ENCODE measurements at regions not wholly inside any gene's neighbourhood (a gene's known extent, or its start where the extent isn't known, plus 50 kb on each side); places are given as distances from the start of the nearest gene placed in this dataset.

GRCh38 chr18:44047585-44047984 lies 633.1 kb upstream of the SETBP1 start:
- Histone ChIP-seq H3K27me3 (ENCODE audit: low read length) (no peaks in the 10 kb centered on the region), H3K9me2 (replicated peaks; ENCODE audit: insufficient read depth, low read length) (no peaks in the 10 kb centered on the region), H3K9ac (ENCODE audit: low read length) (no peak overlapping the region), H3K4me2 (ENCODE audit: low read depth, low read length, poor library complexity, severe bottlenecking) (no peak overlapping the region), H3K9me3 (ENCODE audit: insufficient read depth, low read length) (no peaks in the 10 kb centered on the region), H3K79me2 (ENCODE audit: insufficient read depth, low read length) (no peaks in the 10 kb centered on the region), H4K20me1 (ENCODE audit: low read depth, low read length) (no peaks in the 10 kb centered on the region), H3K36me3 (ENCODE audit: low read length) (no peaks in the 10 kb centered on the region), H3K4me3 (ENCODE audit: insufficient read depth, low read length, poor library complexity, severe bottlenecking) (no peak overlapping the region), H3F3A (ENCODE audit: insufficient read depth) (no peaks in the 10 kb centered on the region), H3K27ac (ENCODE audit: low read depth, low read length) (no peak overlapping the region), H2AFZ (ENCODE audit: low read depth, low read length, severe bottlenecking) (no peak overlapping the region)
- TF ChIP-seq EZH2phosphoT487 (conservative IDR thresholded peaks at IDR 0.05; ENCODE audit: low read length), result no peak
- TF ChIP-seq CTCF (IDR thresholded peaks at IDR 0.05; ENCODE audit: insufficient read depth, low read length, poor library complexity, severe bottlenecking), result no peak

- Histone ChIP-seq H3K9me2 (replicated peaks; ENCODE audit: insufficient read depth, low read length) (no peaks in the 10 kb centered on the region), H3K4me3 (ENCODE audit: insufficient read depth, low read length, poor library complexity, severe bottlenecking) (no peak overlapping the region), H3K79me2 (ENCODE audit: insufficient read depth, low read length) (no peaks in the 10 kb centered on the region), H2AFZ (ENCODE audit: low read depth, low read length, severe bottlenecking) (no peak overlapping the region), H3K4me2 (ENCODE audit: low read depth, low read length, poor library complexity, severe bottlenecking) (no peak overlapping the region), H3K9ac (ENCODE audit: low read length) (no peak overlapping the region), H3K27ac (ENCODE audit: low read depth, low read length) (no peak overlapping the region), H3K27me3 (ENCODE audit: low read length) (no peaks in the 10 kb centered on the region), H3K36me3 (ENCODE audit: low read length) (no peaks in the 10 kb centered on the region), H3F3A (ENCODE audit: insufficient read depth) (no peaks in the 10 kb centered on the region), H4K20me1 (ENCODE audit: low read depth, low read length) (no peaks in the 10 kb centered on the region), H3K9me3 (ENCODE audit: insufficient read depth, low read length) (no peaks in the 10 kb centered on the region)
- TF ChIP-seq CTCF (IDR thresholded peaks at IDR 0.05; ENCODE audit: insufficient read depth, low read length, poor library complexity, severe bottlenecking), result no peak
- TF ChIP-seq EZH2phosphoT487 (conservative IDR thresholded peaks at IDR 0.05; ENCODE audit: low read length), result no peak
Observed at GRCh38 chr18:44048435-44048834, 632.3 kb upstream of the SETBP1 start.

- Histone ChIP-seq H3F3A (ENCODE audit: insufficient read depth) (no peaks in the 10 kb centered on the region), H3K27me3 (ENCODE audit: low read length) (no peaks in the 10 kb centered on the region), H2AFZ (ENCODE audit: low read depth, low read length, severe bottlenecking) (no peak overlapping the region), H3K9ac (ENCODE audit: low read length) (no peak overlapping the region), H3K4me2 (ENCODE audit: low read depth, low read length, poor library complexity, severe bottlenecking) (no peak overlapping the region), H3K79me2 (ENCODE audit: insufficient read depth, low read length) (no peaks in the 10 kb centered on the region), H3K9me2 (replicated peaks; ENCODE audit: insufficient read depth, low read length) (no peaks in the 10 kb centered on the region), H4K20me1 (ENCODE audit: low read depth, low read length) (no peaks in the 10 kb centered on the region), H3K4me3 (ENCODE audit: insufficient read depth, low read length, poor library complexity, severe bottlenecking) (no peak overlapping the region), H3K27ac (ENCODE audit: low read depth, low read length) (no peak overlapping the region), H3K9me3 (ENCODE audit: insufficient read depth, low read length) (no peaks in the 10 kb centered on the region), H3K36me3 (ENCODE audit: low read length) (no peaks in the 10 kb centered on the region)
- no peak for TF ChIP-seq CTCF (IDR thresholded peaks at IDR 0.05; ENCODE audit: insufficient read depth, low read length, poor library complexity, severe bottlenecking)
- TF ChIP-seq EZH2phosphoT487 (conservative IDR thresholded peaks at IDR 0.05; ENCODE audit: low read length), result no peak
Observed at GRCh38 chr18:44048846-44049245, 631.8 kb upstream of the SETBP1 start.

All from SU-DHL-6 (cell line).